Cardiac septum (tissue), 1 donor: ENCODE measurements at regions not wholly inside any gene's neighbourhood (a gene's known extent, or its start where the extent isn't known, plus 50 kb on each side); places are given as distances from the start of the nearest gene placed in this dataset.
"Not testable (repeated sequence)": the region's sequence is repeated elsewhere in the genome, so short reads cannot be mapped to it uniquely, and the experiment has no call there.

Source experiments
- DNase-seq: peaks from one replicate; pipeline ENCODE4 v3.0.0-alpha.2; 2020; ENCODE audit warnings: low spot score
- intact Hi-C: fragments of 100-400 bp; cut with DNase I; formaldehyde crosslinking; loops from one replicate; pipeline ENCODE4 v1.14.0; 2022
- donor health status: DM: no; HTN: no; CAD: no.

DNA sequence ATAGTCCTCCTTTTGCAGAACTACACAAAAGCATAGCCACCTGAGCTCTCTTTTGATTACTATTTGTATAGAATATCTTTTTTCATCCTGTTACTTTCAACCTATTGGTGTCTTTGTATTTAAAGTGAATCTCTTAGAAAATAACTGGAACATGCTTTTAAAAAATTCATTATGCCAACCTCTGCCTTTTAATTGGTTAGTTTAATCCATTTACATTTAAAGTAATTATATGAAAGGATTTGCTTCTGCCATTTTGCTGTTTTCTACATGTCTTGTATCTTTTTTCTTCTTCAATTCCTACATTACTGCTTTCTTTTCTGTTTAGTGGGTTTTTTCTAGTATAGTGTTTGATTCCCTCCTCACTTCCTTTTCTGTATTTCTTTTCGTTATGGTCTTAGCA, 407.5 kb upstream of the ZEB2 start:
- no peak for DNase-seq
- intact Hi-C loops: no loop called here

DNA sequence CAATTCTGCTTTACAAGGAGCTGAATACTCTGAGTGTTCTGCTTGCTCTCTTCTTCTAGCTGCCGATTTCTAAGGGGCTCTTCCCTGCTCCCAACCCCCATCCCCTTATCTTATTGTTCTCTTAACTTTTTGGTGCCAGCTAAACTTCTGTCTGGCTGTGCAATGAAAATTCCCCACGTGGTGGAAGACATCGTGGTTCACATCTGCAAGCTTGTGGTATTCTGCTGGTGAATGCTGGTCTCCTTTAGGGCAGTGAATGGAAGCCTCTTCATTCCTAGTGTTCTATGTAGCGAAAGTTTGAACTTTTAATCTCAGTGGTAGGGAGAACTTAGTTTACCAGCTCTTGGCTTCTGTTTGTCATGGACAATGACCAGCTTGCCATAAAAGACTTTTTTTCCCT, 406.0 kb upstream of the ZEB2 start:
- DNase-seq: no peak

DNA sequence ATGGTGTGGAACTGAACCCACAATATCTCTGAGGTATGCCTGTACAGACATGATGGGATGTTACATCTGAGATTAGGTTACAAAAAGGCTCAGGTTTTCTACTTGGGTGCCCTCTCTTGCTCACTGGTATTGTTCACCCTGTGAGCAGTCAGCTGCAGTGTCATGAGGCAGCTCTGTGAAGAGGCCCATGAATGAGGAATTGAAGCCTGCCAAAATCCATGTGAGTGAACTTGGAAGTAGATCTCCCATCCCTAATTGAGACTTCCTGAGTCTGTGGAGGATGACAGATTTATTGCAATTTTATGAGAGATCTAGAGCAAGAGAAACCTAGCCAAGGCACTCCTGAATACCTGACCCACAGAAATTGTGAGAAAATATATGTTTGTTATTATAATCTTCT, 404.9 kb upstream of the ZEB2 start:
- intact Hi-C loops: no loop called here
- DNase-seq: no peak

More for the DNA sequence above, 406.0 kb upstream of the ZEB2 start:
- intact Hi-C loops: no loop called here

DNA sequence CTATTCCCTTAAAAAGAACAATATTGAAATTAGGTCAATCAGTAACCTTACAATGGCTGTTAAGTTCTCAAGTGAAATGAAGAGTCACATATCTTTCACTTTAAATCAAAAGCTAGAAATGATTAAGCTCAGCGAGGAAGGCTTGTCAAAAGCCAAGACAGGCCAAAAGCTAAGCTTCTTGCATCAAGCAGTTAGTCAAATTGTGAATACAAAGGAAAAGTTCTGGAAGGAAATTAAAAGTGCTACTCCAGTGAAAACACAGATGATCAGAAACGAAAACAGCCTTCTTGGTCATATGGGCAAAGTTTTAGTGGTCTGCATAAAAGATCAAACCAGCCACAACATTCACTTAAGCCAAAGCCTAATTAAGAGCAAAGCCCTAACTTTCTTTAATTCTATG, 402.6 kb upstream of the ZEB2 start:
- no peak for DNase-seq
- intact Hi-C loops: no loop called here

DNA sequence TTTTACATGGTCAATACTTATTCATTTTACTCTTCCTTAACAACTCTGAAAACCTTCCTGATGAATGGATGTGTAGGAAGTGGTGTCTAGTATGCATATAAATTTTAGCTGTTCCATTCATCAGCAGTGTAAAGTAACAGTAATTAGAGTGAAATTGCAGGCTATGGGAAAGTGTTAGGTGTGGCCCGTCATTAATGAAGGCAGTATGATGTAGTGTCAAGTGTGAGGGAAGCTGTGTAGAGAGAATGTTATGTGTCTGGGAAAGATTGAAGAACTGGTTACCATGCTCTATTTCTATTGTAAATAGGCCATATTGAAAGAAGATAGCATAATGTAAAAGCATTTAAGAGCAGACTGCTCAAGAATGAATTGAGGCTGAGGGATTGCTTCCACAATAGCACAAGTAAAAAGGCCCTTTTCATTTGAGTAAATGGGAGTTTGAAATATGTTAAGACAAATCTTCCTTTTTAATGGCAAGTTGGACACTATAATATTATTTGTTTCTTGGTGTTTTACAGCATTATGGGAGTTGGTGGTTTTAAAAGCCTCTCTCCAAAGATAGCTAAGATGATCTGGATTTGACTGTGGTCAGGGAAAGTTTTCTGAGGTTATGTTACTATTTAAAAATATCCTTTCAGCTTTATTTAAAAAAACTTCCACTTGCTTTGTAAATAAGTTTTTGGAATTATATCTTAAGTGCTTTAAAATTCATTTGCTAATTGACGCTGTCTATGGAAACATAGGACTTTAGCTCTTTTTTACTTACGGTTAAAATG, 401.0 kb upstream of the ZEB2 start:
- intact Hi-C loops: no loop called here

DNA sequence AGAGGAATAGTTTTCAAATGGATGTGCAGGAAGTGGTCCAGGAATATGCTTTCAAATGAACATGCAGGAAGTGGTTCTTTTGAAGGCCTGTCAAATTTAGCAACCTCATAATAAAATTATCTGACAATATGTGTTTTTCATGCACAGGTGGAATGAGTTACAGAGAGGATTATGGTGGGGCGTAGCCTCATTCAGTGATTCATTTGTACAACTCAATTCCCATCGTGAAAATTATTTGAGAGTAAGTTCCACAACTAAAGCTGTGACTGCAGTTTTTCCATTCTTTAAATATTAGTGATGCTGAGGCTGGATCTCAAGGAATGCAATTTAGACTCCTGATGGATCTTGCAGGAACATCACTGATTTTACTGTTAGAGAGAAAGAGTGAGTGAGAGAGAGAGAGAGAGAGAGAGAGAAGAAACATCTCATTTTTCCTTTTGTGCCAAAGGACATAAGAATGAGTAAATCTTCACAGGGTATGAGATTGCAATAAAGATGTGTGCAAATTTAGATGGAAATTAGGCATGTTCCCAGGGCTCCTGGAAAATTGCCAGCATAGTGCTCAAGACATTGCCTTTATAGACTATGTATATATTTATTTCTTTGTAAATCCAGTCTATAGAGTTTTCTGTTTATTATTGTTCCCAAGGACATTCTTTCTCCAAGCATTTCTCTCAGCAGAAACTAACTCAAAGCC, 394.9 kb upstream of the ZEB2 start:
- intact Hi-C loops: no loop called here
- DNase-seq: no peak

More for the DNA sequence above, 401.0 kb upstream of the ZEB2 start:
- DNase-seq: no peak

DNA sequence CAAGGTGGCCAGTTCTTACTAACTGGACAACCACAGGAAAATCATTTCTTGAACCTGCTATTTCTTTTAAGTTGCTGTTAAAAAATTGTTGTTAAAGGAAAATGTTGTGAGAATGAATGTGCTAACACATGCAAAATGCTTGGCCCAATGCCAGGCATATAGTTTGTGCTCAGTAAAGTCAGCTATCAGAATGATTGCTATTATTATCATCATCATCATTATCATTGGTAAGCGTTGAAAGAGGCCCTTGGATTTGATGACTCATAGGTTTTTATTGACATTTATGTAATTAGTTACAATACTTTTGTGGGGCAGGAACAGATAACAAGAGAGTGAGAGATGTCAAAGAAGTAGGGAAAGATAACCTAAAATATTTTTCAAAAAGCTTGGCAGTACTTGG, 394.2 kb upstream of the ZEB2 start:
- intact Hi-C loops: no loop called here
- DNase-seq: no peak

DNA sequence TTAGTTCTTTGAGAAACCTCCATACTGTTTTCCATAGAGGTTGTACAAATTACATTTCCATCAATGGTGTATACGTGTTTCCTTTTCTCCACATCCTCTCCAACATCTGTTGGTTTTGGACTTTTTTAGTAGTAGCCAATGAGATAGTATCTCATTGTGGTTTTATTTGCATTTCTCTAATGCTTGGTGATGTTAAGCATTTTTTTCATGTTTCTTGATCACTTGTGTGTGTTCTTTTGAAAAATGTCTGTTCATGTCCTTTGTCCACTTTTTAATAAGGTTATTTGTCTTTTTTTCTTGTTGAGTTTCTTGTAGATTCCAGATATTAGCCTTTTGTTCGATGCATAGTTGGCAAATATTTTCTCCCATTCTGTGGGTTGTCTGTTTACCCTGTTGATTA, 392.3 kb upstream of the ZEB2 start:
- intact Hi-C loops: no loop called here

DNA sequence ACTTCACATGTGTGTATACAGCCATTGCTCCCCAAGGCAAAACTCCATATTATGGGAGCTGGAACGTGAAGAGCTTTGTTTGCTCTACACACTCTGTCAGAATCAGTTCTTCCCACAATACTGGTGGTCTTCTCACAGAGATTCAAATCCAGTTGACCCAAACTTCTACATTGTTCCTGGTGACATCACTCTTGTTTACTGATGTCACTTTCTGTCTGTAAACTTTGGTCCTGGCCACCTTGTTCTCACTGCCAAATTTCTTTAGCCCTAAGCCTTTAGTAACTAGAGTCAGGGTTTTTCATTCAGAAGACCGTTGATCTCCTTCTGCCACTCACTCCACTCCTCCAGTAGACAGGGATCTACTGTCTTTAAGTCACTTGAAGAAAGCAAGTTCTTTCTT, 386.0 kb upstream of the ZEB2 start:
- intact Hi-C loops: no loop called here
- no peak for DNase-seq

More for the DNA sequence above, 392.3 kb upstream of the ZEB2 start:
- no peak for DNase-seq

DNA sequence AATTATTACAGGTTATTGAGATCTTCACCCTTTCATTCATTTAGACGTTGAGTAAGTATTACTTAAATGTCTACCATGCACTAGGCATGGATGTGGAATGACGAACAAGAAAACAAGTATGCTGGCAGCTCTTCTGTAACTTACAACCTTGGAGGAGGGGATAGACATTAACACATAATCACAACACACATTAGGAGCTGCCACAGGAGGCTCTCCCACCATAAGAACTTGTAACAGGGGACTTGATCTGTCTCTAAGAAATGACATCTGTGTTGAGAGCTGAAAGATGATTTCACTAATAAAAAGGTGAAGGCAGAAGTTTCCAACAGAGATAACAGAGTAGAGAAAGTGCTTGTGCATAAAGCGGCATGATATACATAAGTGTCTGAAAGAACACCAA, 384.7 kb upstream of the ZEB2 start:
- no peak for DNase-seq
- intact Hi-C loops: no loop called here

DNA sequence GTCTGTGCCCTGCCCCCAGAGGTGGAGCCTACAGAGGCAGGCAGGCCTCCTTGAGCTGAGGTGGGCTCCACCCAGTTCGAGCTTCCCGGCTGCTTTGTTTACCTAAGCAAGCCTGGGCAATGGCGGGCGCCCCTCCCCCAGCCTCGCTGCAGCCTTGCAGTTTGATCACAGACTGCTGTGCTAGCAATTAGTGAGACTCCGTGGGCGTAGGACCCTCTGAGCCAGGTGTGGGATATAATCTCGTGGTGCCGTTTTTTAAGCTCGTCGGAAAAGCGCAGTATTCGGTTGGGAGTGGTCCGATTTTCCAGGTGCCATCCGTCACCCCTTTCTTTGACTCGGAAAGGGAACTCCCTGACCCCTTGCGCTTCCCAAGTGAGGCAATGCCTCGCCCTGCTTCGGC, 383.1 kb upstream of the ZEB2 start:
- DNase-seq, intact Hi-C loops: not testable (repeated sequence)

DNA sequence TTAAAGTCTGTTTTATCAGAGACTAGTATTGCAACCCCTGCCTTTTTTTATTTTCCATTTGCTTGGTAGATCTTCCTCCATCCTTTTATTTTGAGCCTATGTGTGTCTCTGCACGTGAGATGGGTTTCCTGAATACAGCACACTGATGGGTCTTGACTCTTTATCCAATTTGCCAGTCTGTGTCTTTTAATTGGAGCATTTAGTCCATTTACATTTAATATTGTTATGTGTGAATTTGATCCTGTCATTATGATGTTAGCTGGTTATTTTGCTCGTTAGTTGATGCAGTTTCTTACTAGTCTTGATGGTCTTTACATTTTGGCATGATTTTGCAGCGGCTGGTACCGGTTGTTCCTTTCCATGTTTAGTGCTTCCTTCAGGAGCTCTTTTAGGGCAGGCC, 381.5 kb upstream of the ZEB2 start:
- intact Hi-C loops, DNase-seq: not testable (repeated sequence)

DNA sequence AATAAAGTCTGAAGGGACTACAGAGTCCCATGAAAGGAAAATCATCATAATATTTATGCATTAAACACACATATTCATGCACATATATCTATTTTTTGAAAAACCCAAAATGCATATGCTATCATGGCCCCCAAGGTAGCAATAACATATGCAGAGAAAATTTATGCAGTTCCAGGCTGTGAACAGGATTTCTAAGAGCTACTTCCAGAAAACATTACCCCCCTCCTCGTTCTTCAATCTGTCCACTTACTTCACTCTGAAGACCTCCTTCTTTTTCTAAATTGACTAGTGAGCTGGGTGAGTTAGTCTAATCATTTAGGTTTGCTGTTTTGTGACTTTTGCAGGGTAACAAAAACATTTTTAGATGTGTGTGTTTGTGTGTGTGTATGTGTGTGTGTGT, 376.4 kb upstream of the ZEB2 start:
- intact Hi-C loops: no loop called here
- DNase-seq: no peak

DNA sequence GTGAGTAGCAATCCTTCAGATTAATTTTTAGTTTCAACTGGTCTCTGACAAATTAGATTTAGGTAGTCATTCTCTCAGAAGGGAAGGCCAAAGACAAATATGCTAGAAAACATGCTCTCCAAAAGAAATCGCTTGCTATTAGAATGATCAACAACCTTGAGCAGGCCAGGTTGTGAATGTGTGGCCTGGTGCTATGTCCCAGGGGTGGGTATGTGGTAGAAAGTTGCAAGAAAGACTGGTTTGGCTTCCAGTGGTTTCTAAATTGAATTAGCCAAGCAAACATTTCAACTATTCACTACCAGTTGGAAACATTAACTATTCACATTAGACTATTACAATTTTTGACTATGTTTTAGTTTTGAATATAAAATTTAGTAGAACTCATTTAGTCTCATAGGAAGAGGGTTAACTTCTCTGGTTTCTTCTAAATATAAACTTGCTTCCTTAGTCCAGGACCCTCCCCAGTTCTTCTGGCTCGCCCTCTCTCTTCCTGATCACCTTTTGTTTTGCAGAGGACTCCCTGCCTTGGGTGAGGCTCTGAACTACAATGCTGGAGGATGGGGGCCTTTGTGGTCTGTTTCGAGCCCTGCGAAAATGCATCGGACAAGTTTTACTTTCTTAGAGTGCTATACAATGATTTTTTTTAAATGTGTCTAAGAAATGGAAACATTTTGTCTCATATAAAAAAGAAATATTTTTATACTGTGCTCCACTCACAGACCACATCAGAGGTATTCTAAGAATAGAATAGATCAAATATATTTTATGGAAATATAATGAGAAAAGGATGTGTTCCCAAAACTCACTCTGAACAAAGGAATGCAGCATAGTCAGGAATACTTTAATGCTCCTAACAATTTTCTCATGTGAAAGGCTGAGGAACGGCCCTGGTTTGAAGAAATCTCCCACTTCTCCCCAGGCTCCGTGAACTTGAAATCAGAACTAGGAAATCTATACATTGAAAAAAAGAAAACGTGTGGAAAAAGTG, 375.0 kb upstream of the ZEB2 start:
- intact Hi-C loops: no loop called here

DNA sequence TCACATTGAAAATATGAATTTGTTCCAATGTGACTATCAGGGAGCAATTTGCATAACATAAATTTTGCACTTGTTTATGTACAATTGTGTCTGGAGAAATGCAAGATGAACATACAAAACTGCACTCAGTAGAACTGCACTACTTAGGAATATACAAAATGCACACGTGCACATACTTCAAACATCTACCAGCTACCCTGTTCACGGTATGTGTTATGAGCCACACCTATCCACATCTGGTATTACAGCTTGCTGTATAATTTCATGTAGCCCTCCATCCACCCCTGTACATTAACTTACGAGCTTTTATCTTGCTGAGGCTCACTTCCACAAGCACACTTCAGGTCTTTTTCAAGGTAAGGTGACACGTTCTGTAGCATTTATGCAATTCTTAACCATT, 373.5 kb upstream of the ZEB2 start:
- intact Hi-C loops: no loop called here
- DNase-seq: no peak

More for the DNA sequence above, 375.0 kb upstream of the ZEB2 start:
- DNase-seq: no peak

DNA sequence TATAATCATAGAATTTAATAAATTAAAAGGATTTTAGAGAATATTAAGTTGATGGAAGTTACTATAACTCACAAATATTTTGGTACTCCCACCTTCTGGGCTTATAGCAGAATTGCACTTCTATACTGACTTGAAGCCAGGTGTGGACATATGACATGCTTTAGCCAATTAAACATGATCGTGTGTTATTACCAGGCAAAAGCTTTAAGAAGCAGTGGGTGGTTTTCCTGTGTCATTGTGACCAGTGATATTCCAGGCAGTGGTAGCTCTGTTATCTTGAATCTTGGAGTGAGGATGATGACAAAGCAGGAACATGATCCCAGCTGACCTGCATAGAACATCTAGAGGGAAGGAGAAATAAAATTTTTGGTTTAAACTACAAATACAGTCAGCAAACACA, 370.9 kb upstream of the ZEB2 start:
- intact Hi-C loops: no loop called here
- DNase-seq: no peak

DNA sequence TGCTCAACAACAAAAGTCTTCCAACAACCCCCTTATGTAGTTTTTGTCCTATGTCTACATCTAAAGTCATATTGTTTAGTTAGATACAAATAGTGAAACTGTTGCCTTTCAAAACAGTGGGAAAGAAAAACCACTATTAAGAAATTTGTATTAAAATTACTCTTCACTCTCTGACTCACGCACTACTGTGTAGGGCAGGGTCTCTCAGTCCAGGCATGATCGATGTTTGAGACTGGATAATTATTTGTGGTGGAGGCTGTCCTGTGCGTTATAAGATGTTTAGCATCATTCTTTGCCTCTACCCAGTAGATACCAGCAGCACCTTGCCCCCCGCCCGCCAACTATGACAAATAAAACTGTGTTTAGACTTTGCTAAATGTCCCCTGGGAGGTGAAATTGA, 369.4 kb upstream of the ZEB2 start:
- intact Hi-C loops: no loop called here
- no peak for DNase-seq

DNA sequence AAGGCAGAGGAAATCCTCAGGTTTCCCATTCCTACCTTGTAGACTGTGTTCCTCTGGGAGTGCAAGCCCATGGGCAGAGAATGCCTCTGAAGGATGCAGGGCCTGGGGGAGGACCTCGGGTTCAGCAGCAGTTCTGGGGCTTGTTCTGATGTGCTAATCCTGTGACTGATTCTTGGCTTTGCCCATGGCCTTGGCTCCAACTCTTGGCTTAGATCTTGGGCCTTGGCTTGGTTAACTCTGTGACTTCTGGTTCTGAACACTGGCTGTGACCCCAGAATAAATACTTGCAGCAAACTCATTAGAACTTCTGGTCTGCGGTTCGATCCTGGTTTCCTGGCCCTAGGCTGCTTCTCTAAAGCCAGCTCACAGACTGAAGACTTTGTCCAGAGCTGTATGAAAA, 366.9 kb upstream of the ZEB2 start:
- intact Hi-C loops: no loop called here

DNA sequence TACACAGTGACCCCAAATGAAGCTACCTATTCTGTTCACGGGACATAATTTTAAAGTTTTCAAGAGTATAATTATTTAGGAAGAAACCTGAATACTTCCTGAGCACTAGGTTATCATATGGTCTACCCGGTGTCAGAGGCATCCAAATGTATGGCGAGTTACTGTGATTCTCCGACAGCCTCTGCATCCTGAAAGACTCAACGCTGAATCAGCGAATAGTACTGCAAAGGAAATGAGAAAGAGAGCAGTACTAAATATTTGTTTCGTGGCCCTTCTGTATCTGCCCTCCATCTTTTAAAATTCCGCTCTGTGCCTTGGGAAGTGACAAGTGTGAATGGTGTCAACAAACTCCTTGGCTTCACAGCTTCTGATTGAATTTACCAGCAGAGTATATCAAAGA, 358.0 kb upstream of the ZEB2 start:
- intact Hi-C loops: no loop called here

More for the DNA sequence above, 366.9 kb upstream of the ZEB2 start:
- DNase-seq: no peak

DNA sequence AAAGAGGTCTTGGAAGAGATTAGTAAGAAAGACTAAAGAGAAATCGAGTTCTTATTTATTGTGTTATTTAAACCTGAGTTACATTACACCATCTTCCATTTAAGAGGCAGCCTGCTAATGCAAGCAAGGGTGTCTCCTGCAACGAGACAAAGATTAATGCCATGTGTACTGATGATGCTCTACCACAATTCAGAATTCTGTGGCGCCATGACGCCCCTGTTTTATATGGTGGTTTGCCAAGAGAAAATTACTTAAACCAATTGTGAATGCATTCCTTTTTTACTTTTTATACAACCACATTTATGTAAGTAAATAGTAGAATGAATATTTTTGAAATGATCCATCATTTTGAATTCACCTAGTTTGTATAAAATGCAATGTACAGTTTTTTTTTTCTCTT, 356.1 kb upstream of the ZEB2 start:
- intact Hi-C loops: no loop called here
- no peak for DNase-seq

More for the DNA sequence above, 358.0 kb upstream of the ZEB2 start:
- no peak for DNase-seq
